ENCODE measurements at regions not wholly inside any gene's neighbourhood (a gene's known extent, or its start where the extent isn't known, plus 50 kb on each side); places are given as distances from the start of the nearest gene placed in this dataset.
"Not testable (repeated sequence)": the region's sequence is repeated elsewhere in the genome, so short reads cannot be mapped to it uniquely, and the experiment has no call there.

GRCh38 chr22:48629631-48630432, 1197.8 kb downstream of the BRD1 start:
- DNase-seq = no peak

- no peak for DNase-seq
Measured at GRCh38 chr22:48628891-48629543, 1198.7 kb downstream of the BRD1 start.

GRCh38 chr22:48627966-48628365, 1199.7 kb downstream of the BRD1 start:
- no peak for DNase-seq

GRCh38 chr22:48627203-48627602, 1200.5 kb downstream of the BRD1 start:
- no peak for DNase-seq

- DNase-seq = no peak
Measured at GRCh38 chr22:48624401-48624800, 1203.3 kb downstream of the BRD1 start.

GRCh38 chr22:48622891-48623545, 1204.7 kb downstream of the BRD1 start:
- DNase-seq = no peak

GRCh38 chr22:48621085-48621484, 1206.6 kb downstream of the BRD1 start:
- DNase-seq = no peak

- DNase-seq = not testable (repeated sequence)
Measured at GRCh38 chr22:48620460-48620859, 1207.2 kb downstream of the BRD1 start.

GRCh38 chr22:48619721-48620120, 1208.0 kb downstream of the BRD1 start:
- DNase-seq = no peak

- no peak for DNase-seq
Measured at GRCh38 chr22:48618326-48618725, 1209.3 kb downstream of the BRD1 start.

GRCh38 chr22:48616656-48617055, 1211.0 kb downstream of the BRD1 start:
- DNase-seq = no peak

- DNase-seq = no peak
Measured at GRCh38 chr22:48615171-48616008, 1212.3 kb downstream of the BRD1 start.

GRCh38 chr22:48613566-48614200, 1214.0 kb downstream of the BRD1 start:
- DNase-seq = no peak

- DNase-seq = no peak
Measured at GRCh38 chr22:48612077-48612995, 1215.3 kb downstream of the BRD1 start.

GRCh38 chr22:48609279-48609865, 1218.3 kb downstream of the BRD1 start:
- no peak for DNase-seq

- DNase-seq = no peak
Measured at GRCh38 chr22:48607901-48608662, 1219.6 kb downstream of the BRD1 start.

- DNase-seq = no peak
Measured at GRCh38 chr22:48606684-48607307, 1220.9 kb downstream of the BRD1 start.

GRCh38 chr22:48605856-48606481, 1221.7 kb downstream of the BRD1 start:
- DNase-seq = no peak

- DNase-seq = no peak
Measured at GRCh38 chr22:48605125-48605524, 1222.5 kb downstream of the BRD1 start.

Data from NCI-H1930 (cell line).